Lung microvascular endothelial cell (primary cell): ENCODE measurements at regions not wholly inside any gene's neighbourhood (a gene's known extent, or its start where the extent isn't known, plus 50 kb on each side); places are given as distances from the start of the nearest gene placed in this dataset.

Experiments used
- DNase-seq, 2 donors: peaks; one replicate each; pipeline versions ENCODE4 v3.0.0 to v3.0.0-alpha.2; 2010; ENCODE audit warnings: low read depth in 2 of 2

GRCh38 chr1:25038699-25039098 lies 108.6 kb upstream of the RUNX3 start:
- no peak for DNase-seq

- peak; percentile 38 to 46 for DNase-seq
These were observed 107.3 kb upstream of the RUNX3 start for GRCh38 chr1:25037174-25038074.

- no peak for DNase-seq
These were observed 106.1 kb upstream of the RUNX3 start for GRCh38 chr1:25036117-25036546.

- DNase-seq = no peak
These were observed 105.5 kb upstream of the RUNX3 start for GRCh38 chr1:25035523-25036116.

GRCh38 chr1:25034736-25035522 lies 104.9 kb upstream of the RUNX3 start:
- DNase-seq = no peak

GRCh38 chr1:25033828-25034705 lies 104.0 kb upstream of the RUNX3 start:
- no peak for DNase-seq

GRCh38 chr1:25033030-25033827 lies 103.2 kb upstream of the RUNX3 start:
- DNase-seq = no peak

GRCh38 chr1:25031966-25032667 lies 102.0 kb upstream of the RUNX3 start:
- DNase-seq = peak; percentile 58 to 62

GRCh38 chr1:25031601-25031965 lies 101.5 kb upstream of the RUNX3 start:
- DNase-seq = no peak

- DNase-seq = no peak
These were observed 100.9 kb upstream of the RUNX3 start for GRCh38 chr1:25030674-25031589.

- DNase-seq = no peak
These were observed 99.9 kb upstream of the RUNX3 start for GRCh38 chr1:25030012-25030411.

- DNase-seq = no peak
These were observed 99.0 kb upstream of the RUNX3 start for GRCh38 chr1:25028907-25029599.

- DNase-seq = no peak
These were observed 98.5 kb upstream of the RUNX3 start for GRCh38 chr1:25028587-25028906.

GRCh38 chr1:25027822-25028586 lies 97.9 kb upstream of the RUNX3 start:
- no peak for DNase-seq

- DNase-seq = peak in 1 of 2 donors; percentile 45
These were observed 96.8 kb upstream of the RUNX3 start for GRCh38 chr1:25026730-25027450.

GRCh38 chr1:25026304-25026703 lies 96.2 kb upstream of the RUNX3 start:
- DNase-seq = no peak
